ENCODE measurements at regions not wholly inside any gene's neighbourhood (a gene's known extent, or its start where the extent isn't known, plus 50 kb on each side); places are given as distances from the start of the nearest gene placed in this dataset.

DNA sequence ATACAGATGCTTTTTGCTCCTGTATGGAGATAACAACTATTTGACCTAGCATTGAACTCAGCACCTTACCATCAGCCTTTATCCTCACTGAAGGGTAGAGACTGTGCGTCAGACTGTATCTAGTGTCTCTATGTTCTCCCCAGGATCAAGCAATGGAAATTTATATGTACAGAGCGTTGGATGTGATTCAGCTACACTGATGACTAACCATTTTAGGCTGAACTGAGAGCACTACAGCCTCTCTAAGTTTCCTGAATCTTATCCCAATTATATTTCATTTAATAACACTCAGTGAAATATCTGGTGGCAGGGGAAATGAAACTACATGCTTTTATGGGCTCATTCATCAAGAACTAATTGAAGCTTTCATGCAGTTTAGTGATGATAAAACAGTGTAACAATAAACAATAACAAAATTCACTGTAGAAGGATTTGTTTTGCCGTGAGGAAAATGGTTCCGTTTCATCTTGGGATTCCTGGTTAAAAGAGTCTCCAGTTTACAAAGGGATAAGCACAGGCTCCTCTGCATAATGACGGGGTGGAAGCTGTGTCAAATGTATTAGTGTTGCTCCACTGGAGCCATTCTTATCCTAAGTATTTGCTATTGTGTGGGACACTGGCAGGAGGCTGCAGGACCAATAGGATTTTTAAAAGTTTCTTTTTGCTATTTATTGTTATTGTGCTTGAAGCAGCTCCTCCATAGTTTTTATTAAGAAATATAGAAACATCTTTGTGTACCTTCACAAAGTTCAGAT is 567.6 kb upstream of the MMS22L start:
- H3K4me1 Mint-ChIP-seq (ENCODE audit: low read depth, unreplicated experiment) = peaks cover 2% of the 10 kb centered on the region
- H3K27me3 Mint-ChIP-seq (ENCODE audit: unreplicated experiment) = no peaks in the 10 kb centered on the region
- H3K9me3 Mint-ChIP-seq (ENCODE audit: unreplicated experiment) = no peaks in the 10 kb centered on the region
- DNase-seq = no peak
- no peak overlapping the region for H3K27ac Mint-ChIP-seq (ENCODE audit: unreplicated experiment)
- TF ChIP-seq, protein P1, sequence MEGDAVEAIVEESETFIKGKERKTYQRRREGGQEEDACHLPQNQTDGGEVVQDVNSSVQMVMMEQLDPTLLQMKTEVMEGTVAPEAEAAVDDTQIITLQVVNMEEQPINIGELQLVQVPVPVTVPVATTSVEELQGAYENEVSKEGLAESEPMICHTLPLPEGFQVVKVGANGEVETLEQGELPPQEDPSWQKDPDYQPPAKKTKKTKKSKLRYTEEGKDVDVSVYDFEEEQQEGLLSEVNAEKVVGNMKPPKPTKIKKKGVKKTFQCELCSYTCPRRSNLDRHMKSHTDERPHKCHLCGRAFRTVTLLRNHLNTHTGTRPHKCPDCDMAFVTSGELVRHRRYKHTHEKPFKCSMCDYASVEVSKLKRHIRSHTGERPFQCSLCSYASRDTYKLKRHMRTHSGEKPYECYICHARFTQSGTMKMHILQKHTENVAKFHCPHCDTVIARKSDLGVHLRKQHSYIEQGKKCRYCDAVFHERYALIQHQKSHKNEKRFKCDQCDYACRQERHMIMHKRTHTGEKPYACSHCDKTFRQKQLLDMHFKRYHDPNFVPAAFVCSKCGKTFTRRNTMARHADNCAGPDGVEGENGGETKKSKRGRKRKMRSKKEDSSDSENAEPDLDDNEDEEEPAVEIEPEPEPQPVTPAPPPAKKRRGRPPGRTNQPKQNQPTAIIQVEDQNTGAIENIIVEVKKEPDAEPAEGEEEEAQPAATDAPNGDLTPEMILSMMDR (IDR thresholded peaks at IDR 0.05; ENCODE audit: partially characterized antibody, unreplicated experiment) = no peak
- no peaks in the 10 kb centered on the region for H3K36me3 Mint-ChIP-seq (ENCODE audit: unreplicated experiment)
- no peak overlapping the region for H3K4me3 Mint-ChIP-seq (ENCODE audit: unreplicated experiment)

DNA sequence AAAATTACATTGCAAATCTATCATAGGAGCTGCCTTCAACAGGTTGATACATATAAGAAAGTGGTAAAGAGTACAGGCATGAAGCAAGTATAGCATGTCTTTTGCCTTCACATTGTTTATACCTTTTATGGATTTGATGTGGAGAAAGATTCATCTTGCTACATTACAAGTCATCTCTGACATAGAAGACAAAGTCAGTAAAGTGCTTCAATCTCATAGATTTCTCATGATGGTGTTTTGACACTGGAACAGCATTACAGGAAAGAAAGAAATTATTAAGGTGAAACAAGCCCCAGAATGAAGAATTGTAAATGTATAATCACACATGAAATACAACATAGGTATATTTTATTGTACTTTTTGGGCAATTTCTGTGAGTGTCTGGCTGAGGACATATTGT is 580.7 kb upstream of the MMS22L start:
- DNase-seq = no peak
- Mint-ChIP-seq H3K4me3 (ENCODE audit: unreplicated experiment) (no peak overlapping the region), H3K36me3 (ENCODE audit: unreplicated experiment) (no peaks in the 10 kb centered on the region), H3K27me3 (ENCODE audit: unreplicated experiment) (no peaks in the 10 kb centered on the region), H3K4me1 (ENCODE audit: low read depth, unreplicated experiment) (peaks cover 4% of the 10 kb centered on the region), H3K9me3 (ENCODE audit: unreplicated experiment) (no peaks in the 10 kb centered on the region), H3K27ac (ENCODE audit: unreplicated experiment) (no peak overlapping the region)
- TF ChIP-seq, protein P1 (IDR thresholded peaks at IDR 0.05; ENCODE audit: partially characterized antibody, unreplicated experiment) = no peak

DNA sequence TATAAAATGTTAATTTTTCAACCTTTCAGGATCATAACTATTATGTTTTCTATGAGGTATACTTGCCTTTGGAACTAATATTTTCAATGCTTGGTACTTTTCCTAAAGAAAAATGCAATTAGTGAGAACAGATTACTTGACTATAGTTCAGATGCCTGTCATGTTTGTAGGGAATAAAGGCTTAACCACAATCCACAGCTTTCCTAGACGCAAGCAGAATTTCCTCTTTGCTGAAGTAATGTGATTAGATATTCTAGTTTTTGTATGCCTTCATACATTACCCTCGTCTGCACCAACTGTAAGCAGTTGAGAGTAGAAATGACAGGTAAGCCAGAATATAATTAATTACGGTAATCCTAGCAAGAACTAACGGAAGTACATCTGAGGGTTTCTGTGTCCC is 581.4 kb upstream of the MMS22L start:
- H3K4me3 Mint-ChIP-seq (ENCODE audit: unreplicated experiment) = no peak overlapping the region
- H3K9me3 Mint-ChIP-seq (ENCODE audit: unreplicated experiment) = no peaks in the 10 kb centered on the region
- H3K27ac Mint-ChIP-seq (ENCODE audit: unreplicated experiment) = no peak overlapping the region
- H3K36me3 Mint-ChIP-seq (ENCODE audit: unreplicated experiment) = no peaks in the 10 kb centered on the region
- no peak for DNase-seq
- H3K4me1 Mint-ChIP-seq (ENCODE audit: low read depth, unreplicated experiment) = peaks cover 4% of the 10 kb centered on the region
- TF ChIP-seq, protein P1 (IDR thresholded peaks at IDR 0.05; ENCODE audit: partially characterized antibody, unreplicated experiment) = no peak
- H3K27me3 Mint-ChIP-seq (ENCODE audit: unreplicated experiment) = no peaks in the 10 kb centered on the region

DNA sequence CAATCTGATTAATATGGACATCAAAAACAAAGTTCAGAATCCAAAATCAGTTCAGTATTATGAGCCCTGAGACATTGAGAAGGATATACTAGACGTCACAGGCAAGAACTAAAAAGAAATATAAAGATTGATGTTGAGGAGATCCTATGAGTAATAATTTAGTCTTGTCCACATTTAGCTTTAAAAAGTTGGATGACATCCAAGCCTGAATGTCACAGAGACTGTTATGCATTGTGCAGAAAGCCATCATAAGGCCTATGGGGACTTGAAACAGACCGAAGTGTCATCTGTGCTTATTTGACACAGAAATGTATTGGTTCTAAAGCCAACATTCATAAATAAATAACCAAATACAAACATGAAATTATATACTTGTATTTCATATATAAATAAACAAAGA is 581.8 kb upstream of the MMS22L start:
- Mint-ChIP-seq H3K4me1 (ENCODE audit: low read depth, unreplicated experiment) (peaks cover 4% of the 10 kb centered on the region), H3K9me3 (ENCODE audit: unreplicated experiment) (no peaks in the 10 kb centered on the region), H3K27ac (ENCODE audit: unreplicated experiment) (no peak overlapping the region), H3K4me3 (ENCODE audit: unreplicated experiment) (peak overlapping the region; percentile 59), H3K27me3 (ENCODE audit: unreplicated experiment) (no peaks in the 10 kb centered on the region), H3K36me3 (ENCODE audit: unreplicated experiment) (no peaks in the 10 kb centered on the region)
- TF ChIP-seq, protein P1 (IDR thresholded peaks at IDR 0.05; ENCODE audit: partially characterized antibody, unreplicated experiment) = no peak
- DNase-seq = no peak

DNA sequence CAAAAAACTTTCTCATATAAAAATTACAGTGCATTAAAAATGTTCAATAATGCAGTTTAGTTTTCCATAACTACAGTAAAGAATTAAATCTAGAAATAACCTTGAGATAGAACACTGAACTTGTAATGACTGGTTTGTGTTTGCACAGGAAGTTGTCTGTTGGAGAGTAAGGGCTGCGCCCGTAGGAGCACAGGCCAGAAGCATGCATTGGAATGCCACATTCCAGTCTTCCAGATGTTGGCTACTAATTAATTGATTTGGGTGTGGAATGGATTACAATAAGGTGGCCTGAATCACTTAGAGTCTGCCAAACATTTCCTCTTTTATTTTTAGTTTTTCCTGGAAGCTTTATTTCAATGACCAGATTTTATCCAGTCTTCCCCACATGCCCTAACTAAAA is 582.6 kb upstream of the MMS22L start:
- no peak for DNase-seq
- TF ChIP-seq, protein P1 (IDR thresholded peaks at IDR 0.05; ENCODE audit: partially characterized antibody, unreplicated experiment) = no peak
- Mint-ChIP-seq H3K4me1 (ENCODE audit: low read depth, unreplicated experiment) (peaks cover 4% of the 10 kb centered on the region), H3K4me3 (ENCODE audit: unreplicated experiment) (no peak overlapping the region), H3K27ac (ENCODE audit: unreplicated experiment) (no peak overlapping the region), H3K36me3 (ENCODE audit: unreplicated experiment) (no peaks in the 10 kb centered on the region), H3K27me3 (ENCODE audit: unreplicated experiment) (no peaks in the 10 kb centered on the region), H3K9me3 (ENCODE audit: unreplicated experiment) (no peaks in the 10 kb centered on the region)

All from glutamatergic neuron (in vitro differentiated cells).